ENCODE measurements at regions not wholly inside any gene's neighbourhood (a gene's known extent, or its start where the extent isn't known, plus 50 kb on each side); places are given as distances from the start of the nearest gene placed in this dataset.

- no peak for FAIRE-seq
- intact Hi-C loops (cut with micrococcal nuclease; ENCODE audit: unreplicated experiment) (no loop called here), in situ Hi-C loops (cut with HindIII; ENCODE audit: extremely low pct_ligation_motif_present, low pct_unique_long_range_greater_than_20kb) (no loop called here)
- H3K9ac ChIP-seq (ENCODE audit: insufficient read depth, low read depth, low read length): no peak overlapping the region
- H3K36me3 ChIP-seq (replicated peaks in 1 of 2; ENCODE audit: control insufficient read depth in 1 of 2, insufficient read depth in 2 of 2, low read length in 2 of 2): no peaks in the 10 kb centered on the region
- no peaks in the 10 kb centered on the region for H3K9me3 ChIP-seq (ENCODE audit: low read length)
- H3K4me1 ChIP-seq (ENCODE audit: insufficient read depth, low read length): no peaks in the 10 kb centered on the region
- ChIA-PET POLR2A (no interaction called here), CTCF (ENCODE audit: low intra/inter-chr PET ratio, low total read pairs) (no interaction called here)
- H3K27me3 ChIP-seq (ENCODE audit: control insufficient read depth in 1 of 2, insufficient read depth in 2 of 2, low read length in 2 of 2): peaks cover 0 to 12% of the 10 kb centered on the region in 2 experiments; a peak in 2 of 5 replicates
- H4K20me1 ChIP-seq (ENCODE audit: insufficient read depth, low read length): no peaks in the 10 kb centered on the region
- ATAC-seq: no peak
- no peak overlapping the region for H3K4me3 ChIP-seq (replicated peaks in 1 of 3; ENCODE audit: insufficient read depth in 1 of 3, low read depth in 2 of 3, low read length in 3 of 3)
- no peak for DNase-seq (ENCODE audit: low spot score)
- H3K79me2 ChIP-seq (ENCODE audit: insufficient read depth, low read length): no peaks in the 10 kb centered on the region
- TF ChIP-seq POLR2AphosphoS5 (IDR thresholded peaks at IDR 0.05; ENCODE audit: low read depth, low read length) (no peak), ATF7 (IDR thresholded peaks at IDR 0.05) (peak; percentile 75), ATF7 (CRISPR knock-in tag; IDR thresholded peaks at IDR 0.05) (no peak)
- H2AFZ ChIP-seq (ENCODE audit: low read length): no peak overlapping the region
- no peak overlapping the region for H3K27ac ChIP-seq (ENCODE audit: extremely low read length, insufficient read depth, low read length)
- BruUV-seq (replicated peaks): no TSS peak
- WGBS (ENCODE audit: low lambda C conversion rate): 0% methylated on average over 2 of the region's 2 CpGs
- no peak overlapping the region for H3K4me2 ChIP-seq (ENCODE audit: low read depth, low read length)
These were observed 333.0 kb upstream of the KAZN start for GRCh38 chr1:14265495-14265894.

- ChIA-PET CTCF (ENCODE audit: low intra/inter-chr PET ratio, low total read pairs) (no interaction called here), POLR2A (no interaction called here)
- intact Hi-C loops (cut with micrococcal nuclease; ENCODE audit: unreplicated experiment) (no loop called here), in situ Hi-C loops (cut with HindIII; ENCODE audit: extremely low pct_ligation_motif_present, low pct_unique_long_range_greater_than_20kb) (no loop called here)
- FAIRE-seq: no peak
- 8% methylated on average over 2 of the region's 2 CpGs for WGBS (ENCODE audit: low lambda C conversion rate)
- DNase-seq (ENCODE audit: low spot score): no peak
- H3K27me3 ChIP-seq (ENCODE audit: control insufficient read depth in 1 of 2, insufficient read depth in 2 of 2, low read length in 2 of 2): no peaks in the 10 kb centered on the region
- no peak overlapping the region for H3K4me2 ChIP-seq (ENCODE audit: low read depth, low read length)
- H3K79me2 ChIP-seq (ENCODE audit: insufficient read depth, low read length): no peaks in the 10 kb centered on the region
- H3K9me3 ChIP-seq (ENCODE audit: low read length): no peaks in the 10 kb centered on the region
- no peaks in the 10 kb centered on the region for H3K4me1 ChIP-seq (ENCODE audit: insufficient read depth, low read length)
- no TSS peak for BruUV-seq (replicated peaks)
- no peak overlapping the region for H3K27ac ChIP-seq (ENCODE audit: extremely low read length, insufficient read depth, low read length)
- TF ChIP-seq PHF20 (CRISPR knock-in tag; IDR thresholded peaks at IDR 0.05) (no peak), ZSCAN9 (CRISPR knock-in tag; IDR thresholded peaks at IDR 0.05; ENCODE audit: borderline replicate concordance) (no peak), PREB (CRISPR knock-in tag; IDR thresholded peaks at IDR 0.05) (no peak), ZNF33A (CRISPR knock-in tag; IDR thresholded peaks at IDR 0.05; ENCODE audit: borderline replicate concordance) (no peak), MYNN (CRISPR knock-in tag; IDR thresholded peaks at IDR 0.05; ENCODE audit: low read depth) (no peak), ZNF556 (CRISPR knock-in tag; IDR thresholded peaks at IDR 0.05; ENCODE audit: borderline replicate concordance) (no peak), NFYB (CRISPR knock-in tag; IDR thresholded peaks at IDR 0.05) (no peak)
- TF ChIP-seq, protein P1, sequence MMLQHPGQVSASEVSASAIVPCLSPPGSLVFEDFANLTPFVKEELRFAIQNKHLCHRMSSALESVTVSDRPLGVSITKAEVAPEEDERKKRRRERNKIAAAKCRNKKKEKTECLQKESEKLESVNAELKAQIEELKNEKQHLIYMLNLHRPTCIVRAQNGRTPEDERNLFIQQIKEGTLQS (CRISPR knock-in tag; IDR thresholded peaks at IDR 0.05): no peak
- TF ChIP-seq, protein P2, sequence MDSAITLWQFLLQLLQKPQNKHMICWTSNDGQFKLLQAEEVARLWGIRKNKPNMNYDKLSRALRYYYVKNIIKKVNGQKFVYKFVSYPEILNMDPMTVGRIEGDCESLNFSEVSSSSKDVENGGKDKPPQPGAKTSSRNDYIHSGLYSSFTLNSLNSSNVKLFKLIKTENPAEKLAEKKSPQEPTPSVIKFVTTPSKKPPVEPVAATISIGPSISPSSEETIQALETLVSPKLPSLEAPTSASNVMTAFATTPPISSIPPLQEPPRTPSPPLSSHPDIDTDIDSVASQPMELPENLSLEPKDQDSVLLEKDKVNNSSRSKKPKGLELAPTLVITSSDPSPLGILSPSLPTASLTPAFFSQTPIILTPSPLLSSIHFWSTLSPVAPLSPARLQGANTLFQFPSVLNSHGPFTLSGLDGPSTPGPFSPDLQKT (CRISPR knock-in tag; IDR thresholded peaks at IDR 0.05; ENCODE audit: borderline replicate concordance): no peak
- TF ChIP-seq, protein P3, sequence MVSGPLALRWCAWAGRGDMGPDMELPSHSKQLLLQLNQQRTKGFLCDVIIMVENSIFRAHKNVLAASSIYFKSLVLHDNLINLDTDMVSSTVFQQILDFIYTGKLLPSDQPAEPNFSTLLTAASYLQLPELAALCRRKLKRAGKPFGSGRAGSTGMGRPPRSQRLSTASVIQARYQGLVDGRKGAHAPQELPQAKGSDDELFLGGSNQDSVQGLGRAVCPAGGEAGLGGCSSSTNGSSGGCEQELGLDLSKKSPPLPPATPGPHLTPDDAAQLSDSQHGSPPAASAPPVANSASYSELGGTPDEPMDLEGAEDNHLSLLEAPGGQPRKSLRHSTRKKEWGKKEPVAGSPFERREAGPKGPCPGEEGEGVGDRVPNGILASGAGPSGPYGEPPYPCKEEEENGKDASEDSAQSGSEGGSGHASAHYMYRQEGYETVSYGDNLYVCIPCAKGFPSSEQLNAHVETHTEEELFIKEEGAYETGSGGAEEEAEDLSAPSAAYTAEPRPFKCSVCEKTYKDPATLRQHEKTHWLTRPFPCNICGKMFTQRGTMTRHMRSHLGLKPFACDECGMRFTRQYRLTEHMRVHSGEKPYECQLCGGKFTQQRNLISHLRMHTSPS (CRISPR knock-in tag; IDR thresholded peaks at IDR 0.05; ENCODE audit: low read depth): no peak
- H4K20me1 ChIP-seq (ENCODE audit: insufficient read depth, low read length): no peaks in the 10 kb centered on the region
- H3K4me3 ChIP-seq (replicated peaks in 1 of 3; ENCODE audit: insufficient read depth in 1 of 3, low read depth in 2 of 3, low read length in 3 of 3): no peak overlapping the region
- H3K9ac ChIP-seq (ENCODE audit: insufficient read depth, low read depth, low read length): no peak overlapping the region
- ATAC-seq: no peak
- H2AFZ ChIP-seq (ENCODE audit: low read length): no peak overlapping the region
- no peaks in the 10 kb centered on the region for H3K36me3 ChIP-seq (replicated peaks in 1 of 2; ENCODE audit: control insufficient read depth in 1 of 2, insufficient read depth in 2 of 2, low read length in 2 of 2)
These were observed 330.5 kb upstream of the KAZN start for GRCh38 chr1:14267991-14268390.
